SK-N-SH (cell line): ENCODE measurements at regions not wholly inside any gene's neighbourhood (a gene's known extent, or its start where the extent isn't known, plus 50 kb on each side); places are given as distances from the start of the nearest gene placed in this dataset.

ENCODE experiments used
- EP300 ChIP-seq, 2 experiments: IDR thresholded peaks; 2 replicates each; pipeline versions ENCODE4 v1.4.0 to v1.6.1; 2012; ENCODE audit warnings: borderline replicate concordance in 1 of 2, low read depth in 1 of 2, low read length in 1 of 2
- FOXM1 ChIP-seq: IDR thresholded peaks from 2 replicates; pipeline ENCODE4 v1.4.0; 2012; ENCODE audit warnings: low read depth, mild to moderate bottlenecking
- IRF3 ChIP-seq: fragments of 150-350 bp; IDR thresholded peaks from 2 replicates; pipeline ENCODE4 v1.6.1; 2016; ENCODE audit warnings: mild to moderate bottlenecking, low read depth, low read length
- MXI1 ChIP-seq: IDR thresholded peaks from 2 replicates; pipeline ENCODE4 v1.6.1; 2012; ENCODE audit warnings: mild to moderate bottlenecking, low read depth, low read length, improper control_type of control experiment
- POLR2AphosphoS5 ChIP-seq: IDR thresholded peaks from 2 replicates; pipeline ENCODE4 v1.6.1; 2012; ENCODE audit warnings: low read depth, low read length
- RAD21 ChIP-seq: IDR thresholded peaks from 2 replicates; pipeline ENCODE4 v1.6.1; 2012; ENCODE audit warnings: mild to moderate bottlenecking, low read length
- TF ChIP-seq, protein P1 (sequence below): IDR thresholded peaks from 2 replicates; pipeline ENCODE4; 2012
- TF ChIP-seq, protein P2 (sequence below): IDR thresholded peaks from 2 replicates; pipeline ENCODE4 v1.6.1; 2012; ENCODE audit warnings: mild to moderate bottlenecking, low read depth, low read length, moderate library complexity
- TF ChIP-seq, protein P3 (sequence below): fragments of 200-600 bp; sonication (generic); IDR thresholded peaks from 2 replicates; pipeline ENCODE4 v1.6.1; 2017; ENCODE audit warnings: antibody characterized with exemption, mild to moderate bottlenecking, moderate library complexity

- TF ChIP-seq EP300 (IDR thresholded peaks at IDR 0.05; ENCODE audit: borderline replicate concordance in 1 of 2, low read depth in 1 of 2, low read length in 1 of 2) (no peak), POLR2AphosphoS5 (no peak), FOXM1 (no peak), IRF3 (no peak), MXI1 (no peak), RAD21 (no peak)
- TF ChIP-seq, protein P1, sequence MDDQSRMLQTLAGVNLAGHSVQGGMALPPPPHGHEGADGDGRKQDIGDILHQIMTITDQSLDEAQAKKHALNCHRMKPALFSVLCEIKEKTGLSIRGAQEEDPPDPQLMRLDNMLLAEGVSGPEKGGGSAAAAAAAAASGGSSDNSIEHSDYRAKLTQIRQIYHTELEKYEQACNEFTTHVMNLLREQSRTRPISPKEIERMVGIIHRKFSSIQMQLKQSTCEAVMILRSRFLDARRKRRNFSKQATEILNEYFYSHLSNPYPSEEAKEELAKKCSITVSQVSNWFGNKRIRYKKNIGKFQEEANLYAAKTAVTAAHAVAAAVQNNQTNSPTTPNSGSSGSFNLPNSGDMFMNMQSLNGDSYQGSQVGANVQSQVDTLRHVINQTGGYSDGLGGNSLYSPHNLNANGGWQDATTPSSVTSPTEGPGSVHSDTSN = no peak
- TF ChIP-seq, protein P2, sequence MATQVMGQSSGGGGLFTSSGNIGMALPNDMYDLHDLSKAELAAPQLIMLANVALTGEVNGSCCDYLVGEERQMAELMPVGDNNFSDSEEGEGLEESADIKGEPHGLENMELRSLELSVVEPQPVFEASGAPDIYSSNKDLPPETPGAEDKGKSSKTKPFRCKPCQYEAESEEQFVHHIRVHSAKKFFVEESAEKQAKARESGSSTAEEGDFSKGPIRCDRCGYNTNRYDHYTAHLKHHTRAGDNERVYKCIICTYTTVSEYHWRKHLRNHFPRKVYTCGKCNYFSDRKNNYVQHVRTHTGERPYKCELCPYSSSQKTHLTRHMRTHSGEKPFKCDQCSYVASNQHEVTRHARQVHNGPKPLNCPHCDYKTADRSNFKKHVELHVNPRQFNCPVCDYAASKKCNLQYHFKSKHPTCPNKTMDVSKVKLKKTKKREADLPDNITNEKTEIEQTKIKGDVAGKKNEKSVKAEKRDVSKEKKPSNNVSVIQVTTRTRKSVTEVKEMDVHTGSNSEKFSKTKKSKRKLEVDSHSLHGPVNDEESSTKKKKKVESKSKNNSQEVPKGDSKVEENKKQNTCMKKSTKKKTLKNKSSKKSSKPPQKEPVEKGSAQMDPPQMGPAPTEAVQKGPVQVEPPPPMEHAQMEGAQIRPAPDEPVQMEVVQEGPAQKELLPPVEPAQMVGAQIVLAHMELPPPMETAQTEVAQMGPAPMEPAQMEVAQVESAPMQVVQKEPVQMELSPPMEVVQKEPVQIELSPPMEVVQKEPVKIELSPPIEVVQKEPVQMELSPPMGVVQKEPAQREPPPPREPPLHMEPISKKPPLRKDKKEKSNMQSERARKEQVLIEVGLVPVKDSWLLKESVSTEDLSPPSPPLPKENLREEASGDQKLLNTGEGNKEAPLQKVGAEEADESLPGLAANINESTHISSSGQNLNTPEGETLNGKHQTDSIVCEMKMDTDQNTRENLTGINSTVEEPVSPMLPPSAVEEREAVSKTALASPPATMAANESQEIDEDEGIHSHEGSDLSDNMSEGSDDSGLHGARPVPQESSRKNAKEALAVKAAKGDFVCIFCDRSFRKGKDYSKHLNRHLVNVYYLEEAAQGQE = no peak
- TF ChIP-seq, protein P3, sequence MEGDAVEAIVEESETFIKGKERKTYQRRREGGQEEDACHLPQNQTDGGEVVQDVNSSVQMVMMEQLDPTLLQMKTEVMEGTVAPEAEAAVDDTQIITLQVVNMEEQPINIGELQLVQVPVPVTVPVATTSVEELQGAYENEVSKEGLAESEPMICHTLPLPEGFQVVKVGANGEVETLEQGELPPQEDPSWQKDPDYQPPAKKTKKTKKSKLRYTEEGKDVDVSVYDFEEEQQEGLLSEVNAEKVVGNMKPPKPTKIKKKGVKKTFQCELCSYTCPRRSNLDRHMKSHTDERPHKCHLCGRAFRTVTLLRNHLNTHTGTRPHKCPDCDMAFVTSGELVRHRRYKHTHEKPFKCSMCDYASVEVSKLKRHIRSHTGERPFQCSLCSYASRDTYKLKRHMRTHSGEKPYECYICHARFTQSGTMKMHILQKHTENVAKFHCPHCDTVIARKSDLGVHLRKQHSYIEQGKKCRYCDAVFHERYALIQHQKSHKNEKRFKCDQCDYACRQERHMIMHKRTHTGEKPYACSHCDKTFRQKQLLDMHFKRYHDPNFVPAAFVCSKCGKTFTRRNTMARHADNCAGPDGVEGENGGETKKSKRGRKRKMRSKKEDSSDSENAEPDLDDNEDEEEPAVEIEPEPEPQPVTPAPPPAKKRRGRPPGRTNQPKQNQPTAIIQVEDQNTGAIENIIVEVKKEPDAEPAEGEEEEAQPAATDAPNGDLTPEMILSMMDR = no peak
Observed at GRCh38 chr10:21021231-21021630, 124.1 kb upstream of the NEBL start.
